Loucy (cell line): ENCODE measurements at regions not wholly inside any gene's neighbourhood (a gene's known extent, or its start where the extent isn't known, plus 50 kb on each side); places are given as distances from the start of the nearest gene placed in this dataset.

Source experiments
- H2AFZ ChIP-seq: fragments of 200-600 bp; sonication (generic); 2 replicates; pipeline ENCODE4 v1.6.0; 2016; ENCODE audit warnings: antibody characterized with exemption, mild to moderate bottlenecking, low read length, moderate library complexity
- H3F3A ChIP-seq: fragments of 200-600 bp; 2 replicates; pipeline ENCODE4 v1.6.0; 2016; ENCODE audit warnings: antibody characterized with exemption, low read depth, mild to moderate bottlenecking
- H3K27me3 ChIP-seq: fragments of 200-600 bp; sonication (generic); 2 replicates; pipeline ENCODE4 v1.6.1; 2014; ENCODE audit warnings: low read length, mild to moderate bottlenecking; ENCODE audit not compliant: insufficient read depth, poor library complexity, severe bottlenecking
- H3K36me3 ChIP-seq: fragments of 200-600 bp; sonication (generic); 2 replicates; pipeline ENCODE4 v1.6.1; 2016; ENCODE audit warnings: low read length; ENCODE audit not compliant: insufficient read depth
- H3K4me1 ChIP-seq: fragments of 200-600 bp; sonication (generic); 2 replicates; pipeline ENCODE4 v1.5.1; 2014; ENCODE audit warnings: low read length, mild to moderate bottlenecking; ENCODE audit not compliant: insufficient read depth, poor library complexity, severe bottlenecking
- H3K4me2 ChIP-seq: fragments of 200-600 bp; sonication (generic); 2 replicates; pipeline ENCODE4 v1.6.0; 2014; ENCODE audit warnings: antibody characterized with exemption, low read length, low read depth, mild to moderate bottlenecking; ENCODE audit not compliant: poor library complexity, severe bottlenecking
- H3K4me3 ChIP-seq: fragments of 200-600 bp; sonication (generic); 2 replicates; pipeline ENCODE4 v1.5.1; 2014; ENCODE audit warnings: low read length, mild to moderate bottlenecking, mixed read lengths; ENCODE audit not compliant: poor library complexity, severe bottlenecking
- H3K79me2 ChIP-seq: fragments of 200-600 bp; sonication (generic); 2 replicates; pipeline ENCODE4 v1.6.1; 2014; ENCODE audit warnings: low read length; ENCODE audit not compliant: insufficient read depth
- H3K9ac ChIP-seq: fragments of 200-600 bp; sonication (generic); 2 replicates; pipeline ENCODE4 v1.6.0; 2014; ENCODE audit warnings: mild to moderate bottlenecking, low read depth, low read length, moderate library complexity; ENCODE audit not compliant: poor library complexity, severe bottlenecking
- H3K9me2 ChIP-seq: fragments of 200-600 bp; sonication (generic); replicated peaks from 2 replicates; pipeline ENCODE4 v1.6.1; 2016; ENCODE audit warnings: low read depth, low read length, mixed read lengths
- H3K9me3 ChIP-seq: fragments of 200-600 bp; sonication (generic); 2 replicates; pipeline ENCODE4 v1.6.1; 2014; ENCODE audit warnings: mild to moderate bottlenecking, antibody characterized with exemption, low read length, low read depth; ENCODE audit not compliant: insufficient read depth
- H4K20me1 ChIP-seq: fragments of 200-600 bp; sonication (generic); 2 replicates; pipeline ENCODE4 v1.6.0; 2014; ENCODE audit warnings: antibody characterized with exemption, low read length, mild to moderate bottlenecking; ENCODE audit not compliant: insufficient read depth, poor library complexity, severe bottlenecking
- CTCF ChIP-seq: fragments of 200-600 bp; sonication (generic); conservative IDR thresholded peaks from 2 replicates; pipeline ENCODE4 v1.5.1; 2014; ENCODE audit warnings: mild to moderate bottlenecking, antibody characterized with exemption, low read length
- EZH2phosphoT487 ChIP-seq: fragments of 200-600 bp; IDR thresholded peaks from 2 replicates; pipeline ENCODE4 v1.6.1; 2018; ENCODE audit warnings: antibody characterized with exemption, mild to moderate bottlenecking, moderate library complexity, borderline replicate concordance

- Histone ChIP-seq H3K4me3 (no peak overlapping the region), H3K9me2 (no peaks in the 10 kb centered on the region), H3K79me2 (no peaks in the 10 kb centered on the region), H3K9me3 (no peaks in the 10 kb centered on the region), H3F3A (no peaks in the 10 kb centered on the region), H3K27me3 (no peaks in the 10 kb centered on the region), H3K4me1 (no peaks in the 10 kb centered on the region), H4K20me1 (no peaks in the 10 kb centered on the region), H3K9ac (no peak overlapping the region), H2AFZ (peak overlapping the region; percentile 93), H3K36me3 (no peaks in the 10 kb centered on the region), H3K4me2 (no peak overlapping the region)
- TF ChIP-seq EZH2phosphoT487 (no peak), CTCF (no peak)
Observed at GRCh38 chr12:126873701-126874100, 1393.3 kb upstream of the TMEM132C start.

GRCh38 chr12:126874427-126875026 lies 1392.4 kb upstream of the TMEM132C start:
- no peaks in the 10 kb centered on the region for H3K27me3 ChIP-seq
- peak overlapping the region; percentile 23 for H3K4me2 ChIP-seq
- no peak overlapping the region for H3K9ac ChIP-seq
- TF ChIP-seq EZH2phosphoT487, result no peak
- peak; percentile 94 for TF ChIP-seq CTCF
- H3K36me3 ChIP-seq, result no peaks in the 10 kb centered on the region
- no peaks in the 10 kb centered on the region for H3K9me2 ChIP-seq
- peak overlapping the region; percentile 93 for H2AFZ ChIP-seq
- no peaks in the 10 kb centered on the region for H3K9me3 ChIP-seq
- H3K4me1 ChIP-seq, result no peaks in the 10 kb centered on the region
- no peaks in the 10 kb centered on the region for H4K20me1 ChIP-seq
- H3F3A ChIP-seq, result no peaks in the 10 kb centered on the region
- H3K79me2 ChIP-seq, result no peaks in the 10 kb centered on the region
- H3K4me3 ChIP-seq, result no peak overlapping the region

- Histone ChIP-seq H3K4me2 (no peak overlapping the region), H3K4me3 (no peak overlapping the region), H3K9me2 (no peaks in the 10 kb centered on the region), H3K27me3 (no peaks in the 10 kb centered on the region), H3F3A (no peaks in the 10 kb centered on the region), H2AFZ (no peak overlapping the region), H3K9me3 (no peaks in the 10 kb centered on the region), H4K20me1 (no peaks in the 10 kb centered on the region), H3K36me3 (no peaks in the 10 kb centered on the region), H3K9ac (no peak overlapping the region), H3K79me2 (no peaks in the 10 kb centered on the region), H3K4me1 (peaks cover 7% of the 10 kb centered on the region)
- no peak for TF ChIP-seq CTCF
- no peak for TF ChIP-seq EZH2phosphoT487
Observed at GRCh38 chr12:126879842-126880241, 1387.1 kb upstream of the TMEM132C start.
